ENCODE measurements at regions not wholly inside any gene's neighbourhood (a gene's known extent, or its start where the extent isn't known, plus 50 kb on each side); places are given as distances from the start of the nearest gene placed in this dataset.
"Not testable (repeated sequence)": the region's sequence is repeated elsewhere in the genome, so short reads cannot be mapped to it uniquely, and the experiment has no call there.

DNA sequence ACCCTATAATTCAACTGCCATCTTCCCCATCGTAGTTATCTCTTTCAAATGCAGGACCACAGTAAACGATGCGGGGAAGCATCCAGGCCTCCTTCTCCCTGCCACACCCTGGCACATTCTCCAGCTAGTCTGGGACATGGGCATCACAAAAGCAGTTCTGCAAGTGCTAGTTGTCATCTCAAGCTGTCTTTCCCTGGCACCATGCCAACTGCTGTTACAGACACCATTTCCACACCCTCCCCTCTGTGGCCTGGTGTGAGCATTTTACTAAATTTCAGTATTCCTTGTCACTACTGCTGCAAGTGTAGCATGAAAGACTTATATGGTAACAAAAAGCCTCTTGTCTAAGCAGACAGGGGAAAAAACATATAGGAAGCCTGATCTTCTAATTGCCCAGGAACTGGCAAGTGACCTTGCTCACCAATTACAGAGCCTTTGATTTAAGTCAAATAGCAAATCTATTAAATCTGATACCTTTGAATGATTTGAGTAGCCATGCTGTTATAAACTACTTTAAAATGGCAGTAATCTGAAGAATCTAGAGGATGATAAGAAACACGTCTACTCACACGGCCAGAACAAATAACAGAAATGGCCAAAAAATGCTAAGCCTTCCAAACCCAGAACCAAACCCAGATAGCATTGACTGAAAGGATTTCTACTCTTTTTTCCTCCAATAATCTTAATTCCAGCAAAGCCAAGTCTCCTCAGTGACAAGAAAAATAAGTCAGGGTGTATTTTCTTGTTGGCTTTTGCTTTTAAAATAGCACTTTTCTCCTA is 179.0 kb downstream of the NUFIP1 start:
- DNase-seq: no peak

DNA sequence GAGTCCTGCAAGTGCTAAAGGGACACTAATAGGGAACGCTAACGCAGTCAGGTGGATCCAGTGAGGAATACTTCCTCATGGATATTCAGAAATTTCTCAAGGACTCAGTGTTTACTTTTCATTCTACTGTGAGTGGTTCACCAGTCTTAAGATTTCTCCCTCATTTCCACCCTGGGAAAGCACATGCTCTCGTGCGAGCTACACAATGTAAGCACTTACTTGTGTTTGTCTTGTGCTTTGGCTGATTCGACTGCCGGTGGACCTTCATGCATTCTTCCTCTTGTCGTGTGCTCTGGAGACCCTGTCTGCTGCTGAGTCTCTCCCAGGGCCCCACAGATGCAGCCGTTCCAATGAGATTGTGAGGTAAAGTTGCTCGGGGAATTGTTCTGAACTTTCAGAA is 180.1 kb downstream of the NUFIP1 start:
- no peak for DNase-seq

DNA sequence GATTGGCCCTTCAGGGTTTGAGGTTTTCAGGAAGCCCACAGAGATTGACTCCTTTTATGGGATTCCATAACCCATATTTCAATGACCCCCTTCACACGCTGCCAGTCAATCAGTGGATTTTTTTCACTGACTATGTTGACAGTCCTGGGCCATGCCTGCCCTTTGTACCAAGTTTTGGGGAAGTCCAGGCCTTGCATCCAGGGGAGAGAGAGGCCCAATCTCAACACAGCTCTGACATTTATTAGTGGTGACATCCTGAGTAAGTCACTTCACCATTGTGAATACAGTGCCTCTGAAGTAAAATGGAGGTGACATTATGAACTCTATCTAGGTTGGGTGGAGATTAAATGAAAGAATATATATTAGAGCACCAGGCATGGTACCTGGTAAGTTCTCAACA is 181.1 kb downstream of the NUFIP1 start:
- no peak for DNase-seq

DNA sequence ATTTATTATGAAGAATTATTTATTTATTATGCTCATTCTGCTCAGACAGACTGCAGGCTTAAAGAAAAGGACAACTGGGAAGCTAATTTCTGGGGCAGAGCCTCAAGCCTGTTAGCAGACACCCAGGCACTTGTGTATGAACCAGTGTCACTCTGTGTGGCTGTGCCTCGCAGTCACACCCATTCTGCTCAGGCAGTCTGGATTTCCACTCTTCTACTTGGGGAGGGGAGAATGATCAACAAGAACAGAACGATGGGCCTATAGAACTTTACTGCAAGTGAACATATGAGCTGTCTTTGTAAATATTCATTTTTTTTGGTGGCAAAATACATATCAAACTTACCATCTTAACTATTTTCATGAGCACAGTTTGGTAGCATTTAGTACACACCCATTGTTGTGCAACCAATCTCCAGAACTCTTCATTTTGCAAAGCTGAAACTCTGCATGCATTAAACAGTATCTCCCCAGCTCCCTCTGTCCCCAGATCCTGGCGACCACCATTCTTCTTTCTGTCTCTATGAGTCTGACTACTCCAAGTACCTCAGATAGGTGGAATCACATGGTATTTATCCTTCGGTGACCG is 181.7 kb downstream of the NUFIP1 start:
- no peak for DNase-seq

DNA sequence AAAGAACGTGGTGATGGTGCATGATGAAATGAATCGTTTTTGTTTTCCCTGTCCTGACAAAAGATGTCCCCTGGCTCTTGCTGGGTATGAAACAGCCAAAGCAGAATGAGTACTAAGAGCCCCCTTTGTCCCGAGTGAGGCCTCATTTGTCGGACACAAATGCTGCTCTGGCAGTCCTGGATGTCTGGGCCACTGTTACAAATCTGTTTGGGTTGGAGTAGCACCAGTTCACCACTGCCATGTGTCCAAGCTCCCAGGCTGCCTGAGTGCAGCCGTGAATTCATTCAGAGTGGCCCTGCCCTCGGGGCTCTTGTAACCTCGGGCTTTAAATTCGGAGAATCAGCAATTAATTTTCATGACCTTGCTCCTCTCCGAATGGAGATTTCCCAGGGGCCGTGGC is 182.4 kb downstream of the NUFIP1 start:
- no peak for DNase-seq

DNA sequence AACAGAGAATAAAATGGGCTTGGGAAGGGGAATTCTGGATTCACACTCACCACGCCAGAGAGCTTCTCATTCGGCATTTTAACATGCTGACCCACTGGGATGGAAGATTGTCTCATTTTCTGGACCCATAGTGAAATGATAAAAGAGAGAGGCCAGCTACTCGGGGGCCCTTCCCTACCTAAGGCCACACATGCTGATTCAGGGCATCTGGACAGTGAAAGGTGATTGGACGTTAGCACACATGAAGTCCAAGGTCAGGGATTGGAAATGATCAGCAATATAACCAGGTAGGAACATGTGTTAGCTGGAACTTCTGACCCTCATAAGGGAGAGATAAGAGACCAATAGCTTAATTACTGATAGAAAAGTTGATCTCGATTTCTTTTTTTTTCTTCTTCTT is 183.7 kb downstream of the NUFIP1 start:
- no peak for DNase-seq

DNA sequence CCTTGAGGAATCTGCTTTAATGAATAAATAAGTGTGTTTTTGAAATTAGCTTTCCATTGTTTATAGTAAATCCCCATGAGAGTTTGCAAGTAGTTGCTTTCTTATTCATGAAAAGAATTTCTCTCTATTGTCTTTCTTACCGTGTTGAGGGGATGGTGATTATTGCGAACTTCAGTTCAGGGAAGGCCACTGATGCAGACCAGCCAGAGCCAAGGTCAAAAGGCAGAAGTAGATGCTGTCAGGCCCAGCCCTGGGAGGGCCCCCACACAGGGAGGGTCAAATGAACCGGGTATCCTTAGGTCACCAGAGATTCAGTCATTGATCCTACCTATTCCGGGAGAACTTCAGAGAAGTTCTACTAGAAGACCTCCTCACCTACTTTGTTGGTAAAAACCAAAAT is 185.9 kb downstream of the NUFIP1 start:
- DNase-seq: no peak

DNA sequence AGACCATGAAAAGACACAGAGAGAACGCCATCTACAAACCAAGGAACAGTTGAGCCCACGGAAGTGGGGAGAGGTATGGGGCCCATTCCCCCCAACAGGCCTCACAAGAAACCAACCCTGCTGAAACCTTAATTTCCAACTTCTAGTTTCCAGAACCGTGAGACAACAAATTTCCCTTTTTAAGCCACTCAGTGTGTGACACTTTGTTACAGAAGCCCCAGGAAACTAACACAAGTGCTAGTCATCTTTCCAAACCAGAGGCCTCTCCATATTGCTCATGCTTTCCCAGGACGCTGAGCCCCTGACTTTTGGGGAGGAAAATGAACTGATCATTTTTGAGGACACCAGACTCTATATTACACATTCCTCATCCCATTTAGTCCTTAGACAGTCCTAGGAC is 186.8 kb downstream of the NUFIP1 start:
- no peak for DNase-seq

DNA sequence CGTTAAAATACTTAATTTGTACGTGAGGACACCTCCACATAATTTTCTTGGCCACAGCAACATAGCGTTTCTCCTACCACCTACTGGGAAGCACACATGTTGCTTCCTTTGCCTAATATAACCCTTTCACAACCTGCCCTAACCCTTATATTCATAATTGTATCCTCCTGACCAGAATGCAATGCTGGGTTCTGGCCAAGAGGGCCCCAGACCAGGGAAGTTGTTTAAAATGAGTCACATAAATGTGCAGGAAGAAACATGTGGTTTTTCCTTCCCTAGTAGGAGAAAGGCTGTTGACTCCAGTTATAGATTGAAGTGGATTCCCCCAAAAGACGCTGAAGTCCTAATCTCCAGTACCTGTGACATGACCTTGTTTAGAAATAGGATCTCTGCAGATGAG is 187.3 kb downstream of the NUFIP1 start:
- DNase-seq: no peak

DNA sequence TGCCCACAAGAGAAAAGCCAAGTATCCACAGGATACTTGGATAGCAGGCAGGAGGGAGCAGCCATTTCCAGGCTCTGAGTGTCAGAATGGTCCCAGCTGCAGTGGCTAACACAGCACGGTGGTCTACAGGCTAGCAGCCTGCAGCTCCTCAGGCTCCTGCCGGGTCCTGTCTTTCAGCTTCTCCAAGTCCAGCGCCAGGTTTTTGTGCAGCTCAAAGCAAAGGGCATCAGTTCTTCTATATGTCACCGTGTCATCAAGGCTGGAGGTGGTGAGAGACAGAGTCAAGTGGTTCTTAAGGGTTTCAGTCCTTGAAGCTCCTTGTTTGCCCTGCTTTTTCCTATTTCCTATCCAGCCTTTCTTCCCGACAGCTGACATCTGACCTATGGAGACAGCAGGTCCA is 188.6 kb downstream of the NUFIP1 start:
- no peak for DNase-seq

DNA sequence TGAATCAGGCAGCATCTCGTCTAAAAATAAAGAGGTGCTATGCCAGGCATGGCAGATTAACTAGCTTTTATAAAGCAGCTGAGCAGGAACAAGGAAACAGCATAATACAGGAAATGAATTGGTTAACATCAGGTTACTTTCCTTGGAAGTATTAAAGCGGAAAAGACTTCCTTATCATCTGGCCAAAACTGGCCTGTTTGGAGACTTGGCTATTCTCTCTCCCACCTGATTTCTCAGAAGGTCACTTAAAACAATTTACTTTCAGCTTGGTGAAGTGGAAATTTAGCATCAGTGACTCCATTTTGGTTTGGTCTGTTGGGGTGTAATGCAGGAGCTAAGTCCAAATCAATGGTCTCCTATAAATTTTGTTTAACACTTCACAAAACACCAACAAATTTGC is 191.6 kb downstream of the NUFIP1 start:
- no peak for DNase-seq

DNA sequence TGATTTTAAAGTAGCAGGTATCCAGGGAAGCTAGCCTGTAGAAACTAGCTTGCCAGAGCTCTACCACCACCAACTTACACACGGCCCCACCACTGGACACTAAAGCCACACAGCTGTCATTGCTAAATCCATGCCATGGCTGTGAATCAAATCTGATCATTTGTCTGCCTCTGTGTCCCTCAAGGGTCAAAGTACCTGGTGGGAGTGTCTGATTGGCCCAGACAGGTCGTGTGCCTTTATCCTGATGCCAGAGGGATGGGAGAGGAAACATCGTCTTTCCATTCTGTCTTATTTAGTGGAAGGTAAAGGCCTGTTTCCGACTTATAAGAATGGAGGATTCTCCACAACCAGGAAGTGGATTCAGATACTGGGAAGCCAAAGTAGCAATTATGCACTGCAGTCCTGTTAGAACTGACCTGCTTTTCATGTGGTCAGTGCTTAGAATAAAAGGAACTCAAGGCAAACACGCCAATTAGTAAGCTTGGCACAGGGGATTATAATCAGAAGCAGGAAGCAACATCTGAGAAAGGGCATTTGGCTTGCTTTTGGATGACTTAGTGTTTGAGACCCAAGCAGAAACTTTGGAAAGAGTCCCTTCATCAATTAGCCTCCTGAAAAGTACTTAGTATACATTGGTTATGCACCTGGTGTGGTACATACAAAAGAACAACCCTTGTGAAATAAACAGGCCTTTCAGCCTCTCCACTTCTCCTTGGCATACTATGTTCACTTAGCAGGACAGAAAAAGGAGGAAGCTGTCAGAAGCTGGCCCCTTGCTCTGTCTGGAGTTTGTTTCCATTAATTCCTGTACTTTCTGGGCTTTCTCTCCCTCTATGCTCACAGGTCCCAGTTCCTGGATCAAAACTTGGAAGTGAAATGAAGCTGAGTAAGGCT is 192.4 kb downstream of the NUFIP1 start:
- DNase-seq: peak; percentile 27

DNA sequence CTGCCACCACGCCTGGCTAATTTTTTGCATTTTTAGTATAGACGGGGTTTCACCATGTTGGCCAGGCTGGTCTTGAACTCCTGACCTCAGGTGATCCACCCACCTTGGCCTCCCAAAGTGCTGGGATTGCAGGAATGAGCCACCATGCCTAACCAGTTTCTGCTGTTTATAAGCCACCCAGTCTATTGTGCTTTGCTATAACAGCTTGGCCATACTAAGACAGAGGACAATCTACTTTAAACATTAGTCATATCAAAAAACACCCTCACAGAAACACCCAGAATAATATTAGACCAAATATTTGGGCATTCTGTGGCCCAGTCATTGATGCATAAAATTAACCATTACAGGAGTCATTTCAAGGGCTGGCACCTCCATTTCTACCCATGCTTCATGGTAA is 193.2 kb downstream of the NUFIP1 start:
- not testable (repeated sequence) for DNase-seq

DNA sequence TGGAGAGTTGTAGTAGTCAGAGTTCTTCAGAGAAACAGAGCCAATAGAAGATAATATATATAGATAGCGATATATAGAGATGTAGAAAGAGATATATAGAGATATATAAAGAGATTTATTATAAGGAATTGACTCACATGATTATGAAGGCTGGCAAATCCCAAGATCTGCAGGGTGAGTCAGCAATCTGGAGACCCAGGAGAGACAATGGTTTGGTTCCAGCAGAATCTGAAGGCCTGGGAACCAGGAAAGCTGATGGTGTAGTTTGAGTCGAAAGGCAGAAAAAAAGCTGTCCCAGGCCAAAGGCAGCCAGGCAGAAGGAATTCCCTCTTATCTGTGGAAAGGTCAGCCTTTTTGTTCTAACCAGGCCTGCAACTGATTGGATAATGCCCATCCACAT is 194.1 kb downstream of the NUFIP1 start:
- DNase-seq: no peak

DNA sequence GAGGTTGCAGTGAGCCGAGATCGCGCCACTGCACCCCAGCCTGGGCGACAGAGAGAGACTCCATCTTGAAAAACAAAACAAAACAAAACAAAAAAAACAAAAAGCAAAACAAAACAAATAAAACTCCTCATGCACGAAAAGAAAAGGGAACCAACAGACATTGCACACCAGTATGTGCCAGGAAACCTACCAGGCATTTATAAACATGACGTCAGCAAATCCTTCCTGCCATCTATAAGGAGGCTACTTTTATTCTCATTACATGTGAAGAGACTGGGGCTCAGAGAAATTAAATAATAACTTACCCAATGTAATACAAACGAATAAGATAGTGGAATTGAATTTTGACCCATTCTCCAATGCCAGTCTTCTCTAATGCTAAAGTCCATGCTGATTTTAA is 197.2 kb downstream of the NUFIP1 start:
- DNase-seq: no peak

DNA sequence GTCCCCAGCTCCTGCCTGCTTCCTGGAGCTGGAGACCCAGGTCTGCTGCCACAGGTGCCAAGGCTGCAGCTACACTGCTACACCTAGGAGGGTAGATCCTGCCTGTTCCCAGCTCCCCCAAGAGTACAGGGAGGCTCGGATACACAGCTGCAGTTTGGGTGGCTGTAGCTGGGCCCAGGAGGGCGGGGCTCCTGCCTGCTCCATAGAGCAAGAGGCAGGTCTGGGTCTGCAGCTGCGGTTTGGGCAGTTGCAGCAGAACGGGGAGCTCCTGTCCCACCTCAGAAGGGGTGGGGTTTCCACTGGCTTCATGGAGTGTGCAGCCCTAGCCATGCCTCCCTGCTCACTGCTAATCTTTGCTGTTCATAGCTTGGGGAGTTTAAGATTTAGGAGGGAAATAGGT is 199.0 kb downstream of the NUFIP1 start:
- no peak for DNase-seq

DNA sequence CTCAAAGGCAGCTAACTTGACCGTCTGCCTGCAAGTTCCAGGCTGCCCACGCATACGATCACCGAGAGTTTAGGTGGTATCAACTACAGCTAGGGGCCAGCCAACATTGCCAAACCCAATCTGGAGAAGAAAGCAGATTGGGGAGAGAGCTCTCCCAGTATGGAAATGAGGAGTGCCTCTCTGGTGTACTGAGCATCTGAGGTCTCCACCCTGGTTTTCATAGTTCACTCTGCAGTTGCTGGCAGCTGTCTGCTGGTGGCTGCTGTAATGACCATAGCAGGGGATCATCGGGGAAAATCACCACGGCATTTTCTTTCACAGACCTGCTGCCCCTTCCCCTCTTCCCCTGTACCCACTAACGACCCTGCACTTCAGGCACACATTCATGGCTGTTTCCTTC is 201.7 kb downstream of the NUFIP1 start:
- no peak for DNase-seq

DNA sequence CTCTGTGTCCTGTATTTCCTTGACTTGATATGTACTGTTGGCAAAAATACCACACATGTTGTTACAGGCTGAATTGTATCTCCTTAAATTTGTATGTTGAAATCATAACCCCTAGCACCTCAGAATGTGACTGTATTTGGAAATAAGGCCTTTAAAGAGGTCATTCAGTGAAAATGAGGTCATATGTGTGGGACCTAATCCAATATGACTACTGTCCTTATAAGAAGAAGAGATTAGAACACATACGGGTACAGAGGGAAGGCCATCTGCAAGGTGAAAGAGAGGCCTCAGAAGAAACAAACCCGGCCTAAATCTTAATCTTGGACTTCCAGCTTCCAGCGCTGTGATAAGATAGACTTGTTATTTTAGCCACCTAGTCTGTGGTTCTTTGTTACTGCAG is 202.5 kb downstream of the NUFIP1 start:
- DNase-seq: no peak

DNA sequence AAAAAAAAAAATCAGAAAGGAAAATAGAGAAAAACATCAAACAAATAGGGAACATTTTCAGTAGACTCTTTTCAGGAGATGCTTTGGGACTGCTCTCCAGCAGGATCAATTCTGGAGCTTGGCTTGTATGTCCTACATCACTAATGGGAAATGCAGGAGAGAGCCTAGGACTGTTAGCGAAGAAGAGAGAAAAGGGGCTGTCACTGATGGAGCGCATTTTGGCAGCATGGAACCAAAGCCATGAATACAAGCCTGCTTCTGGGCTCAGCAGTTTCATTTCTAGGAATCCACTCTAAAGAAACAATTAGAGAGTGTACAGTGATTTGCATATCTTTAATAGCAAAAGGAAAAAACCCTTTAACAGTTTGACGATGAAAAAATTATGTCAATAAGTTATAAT is 203.9 kb downstream of the NUFIP1 start:
- no peak for DNase-seq

DNA sequence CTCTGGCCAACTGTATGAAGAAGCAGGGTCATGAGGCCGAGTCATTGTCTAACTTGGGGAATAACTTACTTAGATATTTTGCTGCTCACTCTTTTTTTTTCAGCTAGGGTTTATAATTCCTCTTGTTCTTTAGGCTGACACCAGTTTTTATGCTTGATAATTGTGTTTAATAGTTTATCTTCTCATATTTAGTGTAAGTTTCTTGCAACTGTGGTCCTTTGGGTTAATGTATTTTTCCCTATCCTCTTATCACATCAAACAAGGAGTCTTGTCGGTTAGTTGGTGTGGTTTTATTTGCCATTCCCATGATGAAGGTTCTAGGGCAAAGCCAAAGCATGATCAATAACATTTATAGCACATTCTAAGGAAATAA is 204.6 kb downstream of the NUFIP1 start:
- no peak for DNase-seq

DNA sequence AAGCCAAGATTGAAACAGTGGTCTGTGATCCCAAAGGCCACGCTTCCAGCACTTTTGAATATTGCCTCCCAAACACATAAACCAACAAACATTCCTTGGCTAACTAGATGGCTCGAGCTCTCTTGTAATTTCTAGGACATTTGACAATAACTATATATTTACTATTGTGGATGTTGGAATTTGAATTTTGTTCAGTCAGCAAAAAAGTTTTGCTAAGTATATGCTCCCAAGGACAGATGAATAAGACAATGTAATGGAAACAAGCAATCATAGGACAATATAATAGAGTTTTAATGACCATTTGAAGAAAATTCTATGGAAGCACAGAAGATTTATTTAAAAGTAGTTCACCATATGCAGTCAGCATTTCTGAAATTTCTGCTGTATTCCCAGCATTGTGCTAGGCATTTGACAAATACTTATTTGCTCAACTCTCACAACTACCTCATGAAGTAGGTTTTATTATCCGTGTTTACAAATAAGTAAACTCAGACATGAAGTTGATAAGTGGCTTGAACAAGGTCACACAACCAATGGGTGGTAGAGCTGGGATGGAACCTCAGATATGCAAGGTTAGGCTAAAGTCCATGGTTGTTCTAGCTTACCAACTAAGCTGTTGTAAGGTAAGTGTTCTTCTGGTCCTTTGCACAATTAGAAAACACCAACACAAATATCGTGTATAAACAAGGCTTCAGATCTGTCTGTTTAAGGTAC is 205.1 kb downstream of the NUFIP1 start:
- no peak for DNase-seq

DNA sequence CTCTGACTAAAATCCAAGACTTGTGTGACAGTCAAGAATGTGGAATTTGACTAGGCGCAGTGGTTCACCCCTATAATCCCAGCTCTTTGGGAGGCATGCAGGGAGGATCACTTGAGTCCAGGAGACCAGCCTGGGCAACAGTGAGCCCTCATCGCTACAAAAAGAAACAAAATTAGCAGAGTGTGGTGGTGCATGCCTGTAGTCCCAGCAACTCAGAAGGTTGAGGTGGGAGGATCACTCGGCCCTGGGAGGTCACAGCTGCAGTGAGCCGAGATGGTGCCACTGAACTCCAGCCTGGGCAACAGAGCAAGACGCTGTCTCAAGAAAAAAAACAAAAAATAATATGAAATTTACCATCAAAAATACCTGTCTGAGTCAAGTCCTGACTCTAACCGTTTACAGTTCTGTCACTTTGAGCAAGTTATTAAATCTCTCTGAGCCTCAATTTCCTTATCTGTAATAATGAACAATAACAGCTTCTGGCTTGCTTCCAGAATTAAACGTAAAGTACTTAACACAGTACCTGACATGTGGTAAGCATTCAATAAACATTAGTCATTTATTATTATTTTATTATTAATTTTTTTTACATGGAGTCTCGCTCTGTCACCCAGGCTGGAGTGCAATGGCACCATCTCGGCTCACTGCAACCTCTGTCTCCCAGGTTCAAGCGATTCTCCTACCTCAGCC is 204.6 kb upstream of the TSC22D1 start:
- DNase-seq: no peak

Measured in NCI-H2029 (cell line).